ENCODE measurements at regions not wholly inside any gene's neighbourhood (a gene's known extent, or its start where the extent isn't known, plus 50 kb on each side); places are given as distances from the start of the nearest gene placed in this dataset.
"Not testable (repeated sequence)": the region's sequence is repeated elsewhere in the genome, so short reads cannot be mapped to it uniquely, and the experiment has no call there.

- no peak for DNase-seq (ENCODE audit: low read depth in 3 of 3, low spot score in 2 of 3)
These were observed 488.6 kb upstream of the USP9Y start for GRCh38 chrY:12212394-12212793.

GRCh38 chrY:12215564-12216022 lies 485.4 kb upstream of the USP9Y start:
- no peak for DNase-seq (ENCODE audit: low read depth in 3 of 3, low spot score in 2 of 3)

GRCh38 chrY:12230921-12231320 lies 470.1 kb upstream of the USP9Y start:
- DNase-seq (ENCODE audit: low read depth in 3 of 3, low spot score in 2 of 3) = no peak

GRCh38 chrY:12236399-12236798 lies 464.6 kb upstream of the USP9Y start:
- DNase-seq (ENCODE audit: low read depth in 3 of 3, low spot score in 2 of 3) = no peak

GRCh38 chrY:12240326-12240725 lies 460.7 kb upstream of the USP9Y start:
- DNase-seq (ENCODE audit: low read depth in 3 of 3, low spot score in 2 of 3) = not testable (repeated sequence)

DNA sequence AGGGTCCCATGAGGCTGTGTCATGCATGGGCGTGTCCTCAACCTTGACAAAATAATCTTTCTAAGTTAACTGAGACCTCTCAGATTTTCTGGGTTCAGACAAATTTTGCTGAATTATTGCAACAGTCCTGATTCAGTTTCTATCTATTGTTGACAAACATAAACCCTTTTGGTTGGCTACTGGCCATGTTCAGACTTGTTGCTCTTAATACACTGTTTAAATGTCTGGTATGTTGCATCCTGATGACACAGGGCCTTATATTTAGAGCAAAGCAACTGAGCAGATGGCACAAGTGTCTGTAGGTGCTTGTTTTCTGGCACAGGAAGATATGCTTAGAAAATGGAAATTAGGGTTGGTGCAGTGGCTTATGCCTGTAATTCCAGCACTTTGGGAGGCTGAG lies 456.9 kb upstream of the USP9Y start:
- no peak for DNase-seq (ENCODE audit: low read depth in 3 of 3, low spot score in 2 of 3)

DNA sequence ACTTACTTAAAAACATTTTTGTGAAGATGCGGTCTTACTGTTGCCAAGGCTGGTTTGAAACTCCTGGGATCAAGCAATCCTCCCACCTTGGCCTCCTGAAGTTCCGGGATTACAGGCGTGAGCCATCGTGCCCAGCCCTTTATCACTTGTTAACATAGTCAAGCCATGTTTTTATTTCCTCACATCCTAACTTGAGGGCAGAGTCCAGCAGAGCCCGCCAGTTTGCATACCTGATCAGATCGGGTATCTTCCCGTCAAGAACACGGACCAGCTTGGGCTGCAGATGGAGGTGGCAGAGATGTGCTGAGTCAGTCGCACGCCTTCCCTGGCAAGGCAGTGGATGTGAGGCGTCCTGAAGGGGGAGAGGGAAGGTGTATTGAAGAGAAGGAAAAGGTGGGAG lies 447.3 kb upstream of the USP9Y start:
- no peak for DNase-seq (ENCODE audit: low read depth in 3 of 3, low spot score in 2 of 3)

DNA sequence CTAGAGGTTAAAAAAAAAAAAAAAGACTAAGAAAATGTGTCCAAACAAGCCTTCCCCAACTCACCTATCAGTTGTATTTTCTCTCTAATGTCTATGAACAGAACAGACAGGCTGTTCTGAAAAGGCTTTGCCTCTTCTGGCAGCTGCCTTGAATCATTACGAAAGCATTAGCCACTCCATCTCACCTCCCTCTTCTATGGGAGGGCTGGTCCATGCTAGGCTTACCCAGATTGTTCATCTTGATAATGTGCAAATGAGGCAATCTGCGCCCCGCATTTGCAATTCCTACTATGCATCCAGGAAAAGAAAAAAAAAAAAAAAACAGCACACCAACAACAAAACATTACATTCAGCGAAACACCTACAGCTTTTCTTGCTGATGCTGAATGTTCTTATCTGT lies 429.9 kb upstream of the USP9Y start:
- DNase-seq (ENCODE audit: low read depth in 3 of 3, low spot score in 2 of 3) = no peak

GRCh38 chrY:12285608-12286007 lies 415.4 kb upstream of the USP9Y start:
- DNase-seq (ENCODE audit: low read depth in 3 of 3, low spot score in 2 of 3) = no peak

DNA sequence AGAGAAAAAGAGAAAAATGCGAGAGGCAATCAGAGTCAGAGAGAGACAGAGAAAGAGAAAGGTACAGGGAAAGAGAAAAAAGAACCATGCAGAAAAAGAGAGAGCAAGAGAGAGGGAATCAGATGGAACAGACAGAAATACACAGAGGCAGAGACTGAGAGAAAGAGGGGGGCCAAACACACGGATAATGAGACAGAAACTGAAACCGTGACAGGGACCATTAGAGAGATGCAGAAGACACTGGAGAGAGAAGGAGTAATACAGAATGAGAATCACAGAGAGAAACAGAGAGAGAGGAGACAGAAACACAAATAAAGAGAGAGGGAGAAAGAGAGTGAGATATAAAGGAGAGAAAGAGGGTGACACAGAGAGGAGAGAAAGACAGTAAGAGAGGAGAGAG lies 412.1 kb upstream of the USP9Y start:
- no peak for DNase-seq (ENCODE audit: low read depth in 3 of 3, low spot score in 2 of 3)

DNA sequence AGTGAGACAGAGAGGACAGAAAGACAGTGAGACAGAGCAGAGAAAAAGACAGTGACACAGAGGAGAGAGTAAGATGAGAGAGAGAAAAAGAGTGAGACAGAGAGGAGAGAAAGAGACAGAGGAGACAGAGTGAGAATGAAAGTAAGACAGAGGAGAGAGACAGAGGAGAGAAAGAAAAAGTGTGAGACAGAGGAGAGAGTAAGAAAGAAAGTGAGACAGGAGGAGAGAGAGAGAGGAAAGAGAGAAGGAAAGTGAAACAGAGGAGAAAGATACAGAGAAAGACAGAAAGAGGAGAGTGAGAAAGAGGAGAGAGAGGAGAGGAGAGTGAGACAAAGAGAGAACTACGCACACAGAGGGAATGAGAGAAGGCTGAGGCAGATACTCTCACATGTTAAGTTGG lies 411.6 kb upstream of the USP9Y start:
- DNase-seq (ENCODE audit: low read depth in 3 of 3, low spot score in 2 of 3) = no peak

GRCh38 chrY:12292542-12292941 lies 408.5 kb upstream of the USP9Y start:
- DNase-seq (ENCODE audit: low read depth in 3 of 3, low spot score in 2 of 3) = no peak

DNA sequence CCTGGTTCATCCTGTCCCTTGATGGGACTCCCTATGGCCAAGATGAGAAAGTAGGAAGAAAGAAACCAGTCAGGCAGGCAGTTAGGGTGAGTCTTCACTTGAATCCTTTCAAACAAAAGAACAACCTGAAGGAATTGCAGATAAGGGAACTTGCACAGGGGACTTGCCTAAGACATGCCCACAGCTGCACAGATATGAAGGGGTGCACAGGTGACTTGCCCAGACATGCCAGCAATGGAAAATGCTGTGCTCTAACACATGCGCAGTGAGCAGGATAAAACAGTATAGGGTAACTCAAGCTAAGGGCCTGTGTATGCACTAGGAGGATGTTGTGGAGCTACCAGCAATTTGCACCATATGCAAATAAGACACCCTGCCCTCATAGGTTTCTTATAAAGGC lies 404.6 kb upstream of the USP9Y start:
- no peak for DNase-seq (ENCODE audit: low read depth in 3 of 3, low spot score in 2 of 3)

GRCh38 chrY:12299796-12300195 lies 401.2 kb upstream of the USP9Y start:
- not testable (repeated sequence) for DNase-seq (ENCODE audit: low read depth in 3 of 3, low spot score in 2 of 3)

DNA sequence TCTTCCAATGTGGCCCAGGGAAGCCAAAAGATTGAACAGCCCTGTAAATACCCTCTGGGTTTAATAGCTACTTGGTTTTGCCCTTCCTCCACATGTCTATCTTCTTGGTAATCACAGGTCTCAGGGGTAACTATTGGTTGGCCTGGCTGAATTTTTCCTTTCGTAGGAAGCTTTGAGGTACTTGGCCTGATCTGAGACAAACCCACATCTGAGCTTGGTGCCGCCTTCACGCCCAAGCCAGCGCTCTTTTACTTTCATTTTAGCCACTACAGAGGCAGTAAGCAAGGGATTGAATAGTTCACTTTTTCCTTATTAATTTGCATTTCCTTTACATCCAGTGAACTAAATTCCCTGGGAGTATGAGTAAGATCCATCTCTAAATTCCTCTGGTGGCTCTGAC lies 397.6 kb upstream of the USP9Y start:
- no peak for DNase-seq (ENCODE audit: low read depth in 3 of 3, low spot score in 2 of 3)

DNA sequence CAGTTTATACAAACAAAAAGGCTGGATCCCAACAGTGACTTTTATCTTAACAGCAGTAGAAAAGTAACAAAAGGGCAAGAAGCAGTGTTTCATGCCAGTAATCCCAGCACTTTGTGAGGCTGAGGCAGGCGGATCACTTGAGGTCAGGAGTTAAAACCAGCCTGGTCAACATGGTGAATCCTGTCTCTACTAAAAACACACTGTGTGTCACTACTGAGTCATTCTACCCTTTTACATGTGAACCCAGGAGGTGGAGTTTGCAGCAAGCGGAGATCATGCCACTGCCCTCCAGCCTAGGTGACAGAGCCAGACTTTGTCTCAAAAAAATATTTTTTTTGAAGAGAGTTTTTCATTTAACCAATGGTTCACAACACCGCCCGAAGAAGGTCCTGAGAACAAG lies 395.6 kb upstream of the USP9Y start:
- no peak for DNase-seq (ENCODE audit: low read depth in 3 of 3, low spot score in 2 of 3)

- DNase-seq (ENCODE audit: low read depth in 3 of 3, low spot score in 2 of 3) = no peak
These were observed 391.8 kb upstream of the USP9Y start for GRCh38 chrY:12309212-12309611.

- no peak for DNase-seq (ENCODE audit: low read depth in 3 of 3, low spot score in 2 of 3)
These were observed 390.2 kb upstream of the USP9Y start for GRCh38 chrY:12310832-12311231.

DNA sequence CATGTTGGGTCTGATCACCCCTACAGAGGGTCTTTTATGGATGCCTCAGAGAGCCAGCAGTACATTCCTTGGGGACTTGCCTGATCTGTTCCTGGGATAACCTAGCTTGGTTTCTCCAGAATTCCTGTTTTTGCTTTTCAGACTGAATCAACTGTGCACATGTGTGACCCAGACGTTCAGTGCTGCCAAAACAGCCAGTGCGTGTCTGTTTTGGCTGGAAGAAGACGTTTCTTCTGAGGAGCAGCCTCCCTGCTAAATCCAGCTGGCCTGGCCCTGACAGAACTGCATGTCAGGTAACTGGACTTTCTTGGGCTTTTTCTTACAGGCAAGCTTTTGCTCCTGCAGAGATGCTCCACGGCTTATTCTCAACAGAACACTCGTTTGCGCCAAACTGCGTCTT lies 373.3 kb upstream of the USP9Y start:
- DNase-seq (ENCODE audit: low read depth in 3 of 3, low spot score in 2 of 3) = no peak

DNA sequence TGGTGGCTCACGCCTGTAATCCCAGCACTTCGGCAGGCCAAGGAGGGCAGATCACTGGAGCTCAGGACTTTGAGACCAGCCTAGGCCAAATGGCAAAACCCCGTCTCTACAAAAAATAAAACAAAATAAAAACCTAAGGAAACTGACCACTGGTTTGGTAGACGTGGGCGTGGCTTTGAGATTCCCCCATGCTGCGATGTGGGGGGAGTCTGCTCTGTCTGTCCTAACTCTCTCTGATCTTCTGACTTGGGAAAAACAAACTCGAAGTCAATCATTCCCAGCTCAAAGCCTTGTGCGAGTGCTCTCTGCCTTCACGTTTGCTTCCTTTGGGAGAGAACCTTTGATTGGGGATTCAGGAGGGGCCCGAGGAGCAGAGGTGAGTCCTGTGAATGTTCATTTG lies 369.1 kb upstream of the USP9Y start:
- DNase-seq (ENCODE audit: low read depth in 3 of 3, low spot score in 2 of 3) = not testable (repeated sequence)

DNA sequence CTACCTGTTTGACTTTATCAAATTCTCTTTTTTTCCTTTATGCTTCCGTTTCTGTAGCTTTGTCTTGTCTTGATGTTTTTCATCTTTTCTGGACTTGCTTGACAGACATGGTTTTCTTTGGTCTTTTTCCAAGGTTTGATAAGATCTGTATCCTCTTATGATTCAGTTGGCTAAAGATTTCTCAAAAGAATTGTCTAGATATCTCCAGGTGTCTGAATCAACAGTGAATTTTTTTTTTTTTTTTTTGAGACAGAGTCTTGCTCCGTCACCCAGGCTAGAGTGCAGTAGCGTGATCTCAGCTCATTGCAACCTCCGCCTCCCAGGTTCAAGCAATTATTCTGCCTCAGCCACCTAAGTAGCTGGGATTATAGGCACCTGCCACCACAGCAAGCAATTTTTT lies 357.8 kb upstream of the USP9Y start:
- no peak for DNase-seq (ENCODE audit: low read depth in 3 of 3, low spot score in 2 of 3)

DNA sequence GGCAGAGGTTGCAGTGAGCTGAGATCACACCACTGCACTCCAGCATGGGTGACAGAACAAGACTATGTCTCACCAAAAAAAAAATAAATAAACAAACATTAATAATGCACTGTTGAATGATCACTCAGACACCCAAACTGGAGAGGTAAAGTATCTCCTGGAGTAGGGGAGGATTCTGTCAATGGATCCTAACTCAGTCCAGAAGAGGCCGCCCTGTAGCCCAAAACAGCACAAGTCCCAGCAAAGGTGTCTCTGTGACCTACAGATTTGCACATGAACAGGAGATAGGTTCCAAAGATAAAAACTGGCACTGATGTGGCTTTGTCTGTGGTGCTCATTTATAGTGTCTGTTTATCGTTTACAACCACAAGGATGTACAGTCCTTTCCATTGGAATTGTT lies 352.9 kb upstream of the USP9Y start:
- no peak for DNase-seq (ENCODE audit: low read depth in 3 of 3, low spot score in 2 of 3)

GRCh38 chrY:12357204-12357603 lies 343.8 kb upstream of the USP9Y start:
- DNase-seq (ENCODE audit: low read depth in 3 of 3, low spot score in 2 of 3) = no peak

DNA sequence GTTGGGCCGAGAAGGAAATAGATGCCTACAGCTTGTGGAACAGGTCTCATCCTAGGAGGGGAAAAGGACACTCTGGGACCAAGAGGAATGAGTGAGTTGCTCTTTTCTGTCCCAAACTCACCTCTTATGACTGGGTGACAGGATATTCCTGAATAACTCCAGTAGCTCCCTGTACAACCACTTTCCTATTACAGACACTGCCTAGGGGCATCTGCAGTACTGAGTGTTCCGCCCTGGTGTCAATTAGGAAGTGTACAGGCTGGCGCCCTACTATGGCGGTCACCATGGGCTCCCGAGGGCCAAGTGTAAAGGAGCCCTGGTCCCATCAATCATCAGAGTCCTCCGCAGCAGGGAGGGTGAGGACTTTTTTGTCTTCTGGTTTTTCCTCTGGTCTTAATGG lies 343.4 kb upstream of the USP9Y start:
- no peak for DNase-seq (ENCODE audit: low read depth in 3 of 3, low spot score in 2 of 3)

All from right renal cortex interstitium (tissue), 3 donors.